CD4-positive, alpha-beta T cell treated with Interleukin-10 for 1 hour (primary cell): ENCODE measurements at regions not wholly inside any gene's neighbourhood (a gene's known extent, or its start where the extent isn't known, plus 50 kb on each side); places are given as distances from the start of the nearest gene placed in this dataset.
A peak's percentile ranks its signal among the peaks of the same experiment; 100 is the strongest.
"Not testable (repeated sequence)": the region's sequence is repeated elsewhere in the genome, so short reads cannot be mapped to it uniquely, and the experiment has no call there.

Source experiments
- DNase-seq: peaks from one replicate; pipeline ENCODE4 v3.0.0-alpha.2; 2020

DNA sequence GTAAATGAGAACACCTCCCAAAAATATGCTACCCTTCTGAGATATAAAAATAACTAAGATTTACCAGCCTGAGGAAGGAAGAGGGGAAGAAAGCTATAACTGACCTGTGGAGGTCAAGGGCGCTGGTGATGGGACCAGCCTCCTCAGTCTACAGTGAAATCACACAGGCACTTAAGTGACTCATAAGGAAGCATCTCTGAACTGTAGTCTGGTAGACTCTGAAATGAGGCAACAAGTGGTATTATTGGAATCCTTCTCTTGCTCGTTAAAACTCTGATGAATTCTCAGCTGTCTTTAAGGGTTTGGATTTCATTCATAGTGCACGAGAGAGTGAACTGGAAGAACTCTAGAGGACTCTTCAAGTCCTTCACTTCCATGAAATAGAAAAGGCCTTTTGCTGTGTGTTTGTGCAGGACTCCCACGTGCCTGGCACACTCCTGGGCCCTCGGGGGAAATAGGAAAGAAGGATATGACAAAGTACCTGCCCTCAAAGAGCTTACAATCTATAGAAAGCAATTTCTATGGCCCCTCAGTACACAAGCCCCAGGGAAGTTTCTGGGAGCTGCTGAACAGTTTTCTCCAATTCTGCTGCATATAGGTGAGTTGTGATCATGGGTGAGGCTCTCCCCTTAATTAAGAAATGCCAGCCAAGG is 231.8 kb upstream of the RREB1 start:
- no peak for DNase-seq

DNA sequence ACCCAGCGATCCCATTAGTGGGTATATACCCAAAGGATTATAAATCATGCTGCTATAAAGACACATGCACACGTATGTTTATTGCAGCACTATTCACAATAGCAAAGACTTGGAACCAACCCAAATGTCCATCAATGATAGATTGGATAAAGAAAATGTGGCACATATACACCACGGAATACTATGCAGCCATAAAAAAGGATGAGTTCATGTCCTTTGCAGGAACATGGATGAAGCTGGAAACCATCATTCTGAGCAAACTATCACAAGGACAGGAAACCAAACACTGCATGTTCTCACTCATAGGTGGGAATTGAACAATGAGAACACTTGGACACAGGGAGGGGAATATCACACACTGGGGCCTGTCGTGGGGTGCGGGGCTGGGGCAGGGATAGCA is 230.0 kb upstream of the RREB1 start:
- DNase-seq, result not testable (repeated sequence)

DNA sequence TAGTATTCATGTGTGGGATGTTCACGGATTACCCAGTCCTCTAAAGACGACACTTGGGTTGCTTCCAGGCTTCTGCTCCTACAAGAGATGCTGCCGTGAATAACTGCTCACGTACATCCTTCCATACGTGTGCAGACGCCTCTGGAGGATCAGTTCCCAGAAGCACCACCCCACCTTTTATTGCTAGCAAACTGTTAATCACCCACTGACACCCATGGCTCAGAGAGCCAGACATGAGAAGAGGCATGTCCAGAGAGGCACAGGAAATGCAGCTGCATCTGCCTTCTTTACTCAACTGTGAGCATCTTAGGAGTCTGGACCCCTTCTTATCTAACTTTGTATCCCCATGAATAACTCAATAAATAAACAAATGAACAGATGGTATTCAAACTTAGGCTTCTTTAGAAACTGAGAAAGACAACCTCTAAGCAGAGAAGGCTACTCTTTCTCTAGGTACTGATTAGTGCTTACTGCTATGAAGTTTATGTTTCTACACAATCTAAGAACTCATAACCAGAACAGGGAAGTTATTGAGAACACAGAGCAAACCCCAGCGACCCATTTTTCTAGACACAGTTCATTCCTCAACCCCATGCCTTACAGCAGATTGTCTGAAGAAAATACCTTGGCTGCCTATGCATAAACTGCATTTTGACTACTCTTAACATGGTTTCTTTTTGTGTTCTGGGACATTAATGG is 228.7 kb upstream of the RREB1 start:
- DNase-seq, result no peak

DNA sequence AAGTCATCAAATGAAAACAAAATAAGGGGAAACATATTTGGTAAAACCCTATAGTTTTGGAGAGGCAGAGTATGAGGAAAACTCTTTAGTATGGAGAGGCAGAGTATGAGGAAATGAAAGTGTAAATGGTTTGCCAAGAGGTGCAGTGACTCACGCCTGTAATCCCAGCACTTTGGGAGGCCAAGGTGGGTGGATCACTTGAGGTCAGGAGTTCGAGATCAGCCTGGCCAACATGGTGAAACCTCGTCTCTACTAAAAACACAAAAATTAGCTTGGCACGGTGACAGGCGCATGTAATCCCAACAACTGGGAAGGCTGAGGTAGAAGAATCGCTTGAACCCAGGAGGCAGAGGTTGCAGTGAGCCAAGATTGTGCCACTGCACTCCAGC is 228.2 kb upstream of the RREB1 start:
- not testable (repeated sequence) for DNase-seq

DNA sequence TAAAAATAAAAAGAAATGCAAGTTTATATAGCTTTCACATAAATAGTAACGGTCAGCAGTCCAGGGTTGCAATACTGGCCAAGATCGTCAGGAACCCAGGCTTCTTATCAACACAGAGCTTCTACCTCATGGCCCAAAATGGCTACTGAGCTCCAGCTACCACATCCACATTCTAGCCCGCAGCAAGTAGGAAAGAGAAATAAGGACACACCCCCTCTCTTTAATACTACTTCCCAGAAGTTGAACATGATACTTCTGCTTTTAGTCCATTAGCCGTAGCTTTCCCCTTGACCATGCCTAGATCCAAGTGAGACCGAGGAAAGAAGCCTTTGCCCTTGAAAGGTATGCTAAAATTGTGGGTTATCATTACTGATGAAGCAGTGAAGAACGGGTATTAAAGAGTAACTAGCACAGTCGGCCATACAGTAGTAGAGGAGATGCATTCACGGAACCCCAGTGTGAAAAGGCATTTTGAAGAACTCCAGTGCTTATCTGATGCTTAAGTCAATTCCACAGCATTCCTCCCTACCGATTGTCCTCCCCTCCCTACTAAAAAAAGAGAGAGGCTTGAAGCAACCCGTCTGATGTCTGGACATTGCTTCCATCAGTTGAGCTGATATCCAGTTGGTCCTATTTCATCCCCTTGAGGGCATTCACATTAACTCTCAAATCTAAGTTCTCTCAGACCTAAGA is 226.9 kb upstream of the RREB1 start:
- no peak for DNase-seq

DNA sequence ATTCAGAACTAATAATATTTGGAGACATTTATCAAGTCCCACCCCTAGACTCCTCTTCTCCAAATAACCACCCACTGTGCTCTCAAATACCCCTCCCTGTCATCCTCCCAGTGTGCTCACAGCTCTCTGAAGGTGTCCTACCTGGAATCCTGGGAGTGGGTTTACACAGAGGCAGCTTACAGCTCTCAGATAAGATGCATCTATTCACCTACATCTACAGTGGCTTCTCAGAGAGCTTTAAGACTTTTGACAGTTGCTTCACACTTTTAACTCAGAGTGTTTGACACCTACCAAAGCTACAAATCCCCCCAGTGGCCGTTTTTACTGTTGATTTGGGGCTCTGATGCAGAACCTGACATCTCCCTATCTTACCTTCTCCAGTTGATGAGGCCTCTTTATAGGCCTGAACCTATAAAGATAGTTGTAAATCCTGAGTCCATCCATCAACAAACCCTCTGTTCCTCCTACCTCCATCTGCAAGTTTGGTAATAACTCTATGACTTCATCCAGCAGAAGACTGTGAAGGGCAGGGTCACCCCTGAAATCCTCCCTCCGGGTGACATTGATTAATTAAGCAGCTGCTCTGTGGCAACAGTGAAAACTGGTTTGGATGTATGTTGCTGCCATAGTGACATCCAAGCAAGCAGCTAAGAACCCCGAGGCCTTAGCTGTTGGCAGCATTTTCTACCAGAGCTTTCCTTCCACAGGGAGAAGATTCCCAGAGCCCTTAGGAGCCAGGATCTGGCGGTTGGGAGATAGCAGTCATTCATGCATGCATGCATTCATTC is 226.1 kb upstream of the RREB1 start:
- DNase-seq, result no peak

DNA sequence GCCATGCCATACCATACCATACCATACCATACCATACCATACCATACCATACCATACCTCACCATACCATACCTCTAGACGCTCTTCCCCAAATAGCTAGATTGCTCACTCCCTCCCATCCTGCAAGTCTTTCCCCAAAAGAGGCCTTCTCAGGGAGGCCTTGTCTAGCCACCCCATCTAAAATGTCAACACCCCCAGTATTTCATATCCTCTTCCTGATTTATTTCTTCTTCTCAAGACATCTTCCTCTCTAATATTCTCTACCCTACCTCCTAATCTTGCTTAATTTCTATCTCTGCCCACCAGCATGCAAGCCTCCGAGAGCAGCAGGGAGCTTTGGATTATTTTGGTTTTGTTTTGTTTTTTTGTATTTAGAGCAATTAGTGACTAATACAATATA is 225.2 kb upstream of the RREB1 start:
- no peak for DNase-seq

DNA sequence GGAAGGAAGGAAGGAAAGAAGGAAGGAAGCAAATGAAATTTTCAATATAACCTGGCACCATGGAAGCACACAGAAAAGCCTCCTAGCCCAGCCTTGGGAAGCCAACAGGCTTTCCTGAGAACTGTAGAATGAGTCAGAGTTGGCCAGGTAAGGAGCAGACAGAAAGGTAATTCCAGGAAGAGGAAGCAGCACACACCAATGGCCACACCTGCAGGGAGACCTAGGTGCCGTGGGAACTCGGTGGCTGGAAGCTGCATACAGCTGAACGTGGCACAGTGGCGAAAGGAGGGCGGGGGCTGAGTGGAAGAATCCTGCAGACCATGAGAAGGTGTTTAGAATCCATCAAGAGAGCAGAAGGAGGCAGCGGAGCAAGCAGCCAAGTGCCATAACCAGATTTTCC is 224.8 kb upstream of the RREB1 start:
- no peak for DNase-seq

DNA sequence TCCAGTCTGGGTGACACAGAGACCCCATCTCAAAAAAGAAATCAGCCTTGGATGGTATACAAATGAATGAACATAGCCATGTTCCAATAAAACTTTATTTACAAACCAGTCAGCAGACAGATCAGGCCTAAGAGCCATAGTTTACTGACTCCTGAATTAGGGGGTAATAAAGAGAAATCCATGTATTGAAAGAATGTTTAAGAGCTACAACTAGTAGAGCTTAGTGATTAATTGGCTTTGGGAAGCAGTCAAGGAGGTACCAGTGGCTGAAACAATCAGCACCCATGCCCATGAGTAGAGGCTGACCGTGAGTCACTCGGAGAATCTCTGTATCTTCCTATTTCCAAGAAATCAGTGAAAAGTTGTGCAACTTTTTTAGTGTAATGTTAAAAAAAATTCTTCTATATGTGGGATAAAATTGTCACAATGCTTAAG is 223.6 kb upstream of the RREB1 start:
- no peak for DNase-seq

DNA sequence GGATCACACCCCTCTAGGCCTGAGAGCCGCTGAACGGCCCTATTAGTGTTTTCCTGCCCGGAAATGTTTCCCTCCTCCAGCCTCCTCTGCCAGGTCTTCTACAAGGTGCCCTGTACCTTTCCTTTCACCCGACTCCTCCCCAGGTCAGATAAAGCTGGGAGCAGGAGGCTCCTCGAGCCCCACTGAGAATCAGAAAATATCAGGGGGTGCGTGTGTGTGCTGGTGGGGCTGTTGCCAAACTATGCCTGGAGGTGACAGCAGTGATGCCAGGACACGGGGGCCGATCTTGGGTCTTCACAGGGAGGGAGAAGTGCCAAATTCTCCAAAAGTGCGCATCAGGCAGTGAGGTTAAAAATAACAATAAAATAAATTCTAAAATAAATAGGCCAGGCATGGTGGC is 222.8 kb upstream of the RREB1 start:
- DNase-seq, result no peak

DNA sequence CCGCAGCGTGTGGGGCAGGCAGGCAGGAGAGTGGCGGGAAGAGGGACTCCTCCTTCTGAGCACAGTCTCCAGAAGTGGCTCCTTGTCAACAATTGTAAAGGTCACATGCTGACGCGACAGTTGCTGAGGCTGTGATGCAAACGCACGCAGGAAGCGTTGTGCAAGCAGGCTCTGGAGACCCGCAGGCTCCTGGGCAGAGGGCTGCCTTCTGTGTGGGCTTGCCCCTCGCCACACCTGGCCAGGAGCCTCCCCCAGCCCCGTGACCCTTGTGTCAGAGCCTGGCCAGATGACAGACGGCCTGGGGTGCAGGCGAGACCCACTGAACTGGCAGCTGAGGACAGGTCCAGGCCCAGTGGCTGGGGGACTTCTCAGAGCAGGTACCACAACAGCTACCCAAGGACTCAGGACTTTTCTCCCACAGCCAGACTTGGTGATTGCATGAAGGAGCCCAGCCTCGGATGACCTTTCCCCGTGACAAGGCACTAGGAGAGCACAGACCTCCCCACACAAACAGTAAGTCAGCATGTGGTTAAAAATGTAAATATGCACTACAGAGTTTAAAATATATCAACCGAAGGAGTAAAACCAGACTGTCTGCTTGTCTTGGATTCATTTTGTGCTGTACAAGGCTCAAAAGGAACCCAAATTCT is 222.1 kb upstream of the RREB1 start:
- DNase-seq, result peak; percentile 8

DNA sequence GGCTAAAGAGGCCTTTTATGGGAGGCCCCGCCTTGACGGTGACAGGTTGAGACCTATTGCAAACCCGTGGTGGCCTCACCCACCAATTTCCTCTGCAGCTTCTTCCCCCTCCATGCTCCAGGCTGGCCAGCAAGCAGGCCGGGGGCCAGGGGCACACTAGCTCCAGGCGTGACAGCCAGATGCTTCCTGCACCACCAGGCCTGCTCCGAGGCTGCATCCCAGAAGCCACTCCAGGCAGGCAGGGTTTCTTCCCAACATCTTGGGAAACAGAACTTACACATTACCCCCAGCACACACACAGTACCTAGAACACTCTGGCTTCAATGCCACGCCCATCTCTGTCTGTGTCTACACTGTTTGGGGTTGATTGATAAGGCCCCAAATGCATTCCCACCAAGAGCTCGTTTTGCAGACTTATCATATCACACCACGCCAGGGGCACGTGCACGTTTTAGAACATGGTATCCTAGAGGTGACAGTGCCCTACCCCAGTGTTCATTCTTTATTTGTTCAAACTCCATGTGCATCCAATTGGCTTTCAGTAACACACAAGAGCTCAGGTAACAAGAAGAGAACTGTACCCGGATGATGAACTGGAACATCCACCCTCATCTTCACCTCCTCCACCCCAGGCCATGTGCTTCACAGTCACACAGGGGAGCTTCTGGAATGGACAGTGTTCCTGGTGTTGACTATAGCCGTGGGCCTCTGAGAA is 221.4 kb upstream of the RREB1 start:
- no peak for DNase-seq

DNA sequence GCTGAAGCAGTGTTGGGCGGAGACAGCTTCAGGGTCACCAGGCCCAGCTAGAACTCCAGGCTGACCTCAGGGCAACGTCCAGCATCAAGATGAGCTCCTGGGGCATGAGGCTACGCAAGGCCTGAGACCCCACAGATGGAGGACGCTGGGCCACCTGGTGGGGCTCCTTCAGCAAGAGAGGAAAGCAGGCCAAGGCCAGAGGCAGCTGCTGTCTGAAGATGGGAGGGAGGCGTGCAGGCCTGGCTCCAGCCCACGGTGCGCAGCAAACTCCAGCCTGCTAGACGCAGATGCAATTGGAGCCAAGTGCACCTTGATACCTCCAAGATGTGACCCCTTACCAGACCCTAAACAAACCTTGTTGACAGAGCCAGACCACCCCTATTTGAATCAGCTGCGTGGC is 220.9 kb upstream of the RREB1 start:
- no peak for DNase-seq

DNA sequence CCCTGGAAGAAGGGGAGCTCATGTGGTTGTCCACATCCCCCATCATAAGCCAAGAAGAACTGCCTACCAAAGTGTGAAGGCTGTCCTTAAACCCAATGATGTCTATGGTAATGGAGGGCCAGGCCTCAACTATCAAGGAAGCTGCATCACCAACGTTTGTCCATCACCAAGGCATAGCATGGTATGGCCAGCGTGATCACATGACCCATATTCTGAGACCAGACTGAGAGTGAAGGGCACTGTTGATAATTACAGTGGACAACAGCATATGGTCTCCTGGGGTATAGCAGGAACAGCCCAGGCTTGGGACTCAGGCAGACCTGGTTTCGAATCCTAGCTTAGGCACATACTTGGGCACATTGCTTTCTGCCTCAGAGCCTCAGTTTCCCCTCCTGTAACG is 218.2 kb upstream of the RREB1 start:
- no peak for DNase-seq

DNA sequence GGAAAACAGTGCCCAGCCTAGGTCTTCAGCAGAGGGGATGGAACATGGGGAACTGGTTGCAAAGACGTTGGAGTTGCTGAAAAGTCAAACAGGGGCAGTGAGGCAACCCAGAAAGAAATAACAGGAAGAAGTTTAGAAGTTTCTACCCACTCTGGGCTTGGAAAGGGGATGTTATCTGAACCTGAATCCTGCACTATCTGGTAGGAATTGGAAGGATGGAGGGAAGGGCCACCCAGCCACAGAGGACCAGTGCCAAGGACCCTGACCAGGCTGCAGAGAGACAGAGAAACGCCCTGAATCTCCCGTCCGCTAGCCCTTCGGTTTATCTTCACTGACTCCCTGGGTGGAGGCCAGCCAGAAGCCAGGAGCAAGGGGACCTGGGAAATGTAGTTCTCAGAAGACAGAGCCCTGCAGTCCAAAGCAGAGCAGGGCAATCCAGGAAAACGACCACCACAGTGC is 217.3 kb upstream of the RREB1 start:
- no peak for DNase-seq

DNA sequence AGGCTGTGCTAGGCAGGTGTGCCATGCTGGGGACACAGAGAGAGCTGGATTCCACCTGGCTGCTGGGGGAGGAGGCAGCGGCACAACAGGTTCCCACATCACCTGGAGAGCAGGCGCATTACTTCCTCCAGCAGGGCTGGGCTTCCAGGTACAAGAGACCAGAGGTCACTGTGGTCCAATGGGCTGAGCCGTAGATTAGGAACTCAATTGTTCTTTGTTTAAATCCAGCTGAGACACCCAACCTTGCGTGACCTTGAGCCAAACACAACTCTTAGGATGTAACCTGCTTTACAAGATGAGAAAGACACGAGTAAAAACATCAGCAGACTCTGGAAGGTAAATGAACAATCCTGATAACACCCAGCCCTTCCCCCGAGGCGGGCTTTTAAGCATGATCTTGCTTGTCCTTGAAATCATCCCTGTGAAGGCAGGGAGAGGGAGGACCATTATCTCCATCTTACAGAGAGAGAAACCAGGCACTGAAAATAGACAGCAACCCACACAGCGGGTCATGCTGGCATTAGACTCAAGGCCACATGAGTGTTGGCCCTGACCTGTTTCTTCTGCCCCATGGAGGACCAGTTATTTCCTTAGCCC is 216.5 kb upstream of the RREB1 start:
- DNase-seq, result no peak

DNA sequence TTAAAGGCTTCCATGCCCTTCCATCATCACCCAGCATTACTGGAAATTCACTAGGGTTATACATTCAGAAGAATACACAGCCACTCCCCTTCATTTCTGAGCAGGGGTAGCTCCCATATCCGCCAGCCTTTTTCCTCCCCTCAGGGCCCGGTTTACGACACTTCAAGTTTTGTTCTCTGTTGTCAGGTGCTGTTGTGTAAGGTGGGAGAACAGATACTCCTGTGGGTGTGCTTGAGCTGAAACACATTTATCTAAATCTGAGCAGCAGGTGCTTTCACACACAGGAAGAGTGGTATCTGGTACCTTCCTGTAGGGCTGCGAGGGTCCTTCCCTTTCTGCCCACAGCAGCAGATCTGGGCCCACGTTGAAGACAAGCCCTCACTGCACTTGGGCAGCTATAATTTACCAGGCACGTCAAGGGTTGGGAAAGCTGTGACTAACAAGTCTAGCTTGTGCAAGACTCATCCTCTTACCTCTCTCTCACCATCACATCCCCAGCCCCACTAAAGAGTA is 215.8 kb upstream of the RREB1 start:
- no peak for DNase-seq

DNA sequence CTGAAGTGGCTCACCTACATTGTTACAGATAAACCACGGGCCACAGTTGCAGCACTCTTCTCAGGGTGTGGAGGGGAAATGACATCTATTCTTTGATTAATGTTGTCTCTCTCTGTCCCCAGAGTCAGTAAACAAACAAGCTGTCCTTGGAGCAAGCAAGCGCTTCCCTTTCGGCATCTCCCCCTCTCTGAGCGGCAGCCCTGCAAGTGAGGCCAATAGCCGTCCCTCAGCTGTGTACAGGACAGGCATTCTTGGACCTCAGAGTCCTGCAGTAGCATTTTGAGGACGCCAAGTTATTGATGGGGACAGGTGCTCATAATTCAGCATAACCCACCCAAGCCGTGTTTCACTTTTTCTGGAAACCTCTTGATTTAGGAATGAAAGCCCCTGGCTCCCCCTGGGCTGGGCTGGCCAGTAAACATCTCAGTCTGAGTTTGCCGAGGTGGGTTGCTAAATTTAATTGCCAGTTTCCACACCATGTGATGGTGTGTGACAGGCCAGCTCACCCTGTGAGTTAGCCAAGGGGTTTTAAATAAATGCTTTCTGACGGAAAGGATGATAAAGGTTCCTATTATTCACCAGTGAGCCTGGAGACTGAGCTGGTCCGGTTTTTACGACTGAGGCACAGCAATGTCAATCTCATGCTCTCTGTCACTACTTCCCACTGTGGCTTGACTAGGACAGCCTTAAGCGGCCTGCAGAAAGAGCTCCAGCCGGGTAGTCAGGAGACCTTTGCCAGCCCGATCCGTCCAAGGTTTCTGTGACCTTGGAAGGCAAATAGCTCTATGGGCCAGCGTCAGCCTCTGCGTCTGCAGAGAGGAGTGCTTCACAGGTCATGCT is 214.8 kb upstream of the RREB1 start:
- DNase-seq, result no peak

DNA sequence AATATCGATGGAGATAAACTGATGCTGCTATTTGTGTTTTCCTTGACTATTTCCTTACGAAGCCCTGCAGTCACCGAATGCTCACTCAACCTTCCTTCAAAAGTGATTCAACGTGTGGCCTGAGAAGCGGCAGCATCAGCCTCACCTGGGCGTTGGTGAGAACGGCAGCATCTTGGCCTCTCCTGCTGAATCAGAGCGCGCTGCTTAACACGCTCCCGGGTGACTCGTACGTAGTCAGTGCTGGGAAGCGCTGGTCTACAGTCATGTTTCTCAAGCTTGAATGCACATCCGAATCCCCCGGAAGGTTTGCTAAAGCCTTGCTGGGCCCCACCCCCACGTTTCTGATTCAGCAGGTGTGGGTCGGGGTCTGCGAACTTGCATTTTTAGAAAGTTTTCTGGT is 214.1 kb upstream of the RREB1 start:
- no peak for DNase-seq

DNA sequence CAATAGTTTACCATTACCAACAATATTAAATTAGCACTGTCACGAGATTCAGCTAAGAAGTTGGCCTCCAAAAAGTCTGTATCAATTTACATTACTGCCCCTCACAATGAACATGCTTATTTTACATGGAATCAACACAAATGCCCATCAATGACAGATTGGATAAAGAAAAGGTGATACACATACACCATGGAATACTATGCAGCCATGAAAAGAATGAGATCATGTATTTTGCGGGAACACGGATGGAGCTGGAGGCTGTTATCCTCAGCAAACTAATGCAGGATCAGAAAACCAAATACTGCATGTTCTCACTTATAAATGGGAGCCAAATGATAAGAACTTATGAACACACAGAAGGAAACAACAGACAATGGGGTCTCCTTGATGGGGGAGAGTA is 211.8 kb upstream of the RREB1 start:
- no peak for DNase-seq

DNA sequence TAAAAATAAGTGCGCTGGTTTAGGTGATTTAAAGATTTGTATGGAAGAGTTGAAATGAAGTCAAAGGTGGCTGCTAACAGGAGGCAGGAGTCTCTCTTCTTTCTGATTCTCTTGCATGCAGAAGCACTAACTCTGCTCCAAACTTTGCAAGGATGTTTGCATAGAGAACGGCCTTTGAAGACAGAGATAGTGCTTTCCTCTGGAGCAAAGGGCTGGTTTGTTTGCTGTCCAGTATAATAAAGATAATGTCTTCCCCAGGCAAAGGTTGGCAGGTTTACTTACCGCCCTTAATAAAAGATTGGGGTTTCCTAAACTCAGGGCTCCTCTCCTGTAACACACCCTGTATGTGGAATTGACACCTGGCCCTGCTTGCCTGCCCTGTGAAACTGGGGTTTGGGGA is 210.6 kb upstream of the RREB1 start:
- DNase-seq, result no peak
